DND-41 (cell line): ENCODE measurements at regions not wholly inside any gene's neighbourhood (a gene's known extent, or its start where the extent isn't known, plus 50 kb on each side); places are given as distances from the start of the nearest gene placed in this dataset.

ENCODE experiments used
- ATAC-seq: fragments of 200-7000 bp; cut with Tn5 transposase; 3 replicates; pipeline ENCODE4 v1.9.1; 2021; ENCODE audit warnings: low read depth; ENCODE audit not compliant: insufficient read depth
- DNase-seq: peaks from one replicate; pipeline ENCODE4 v3.0.0-alpha.2; 2020
- H2AFZ ChIP-seq: 2 replicates; pipeline ENCODE4 v1.6.0; 2012; ENCODE audit warnings: low read depth, low read length
- H3K27ac ChIP-seq: 2 replicates; pipeline ENCODE4 v1.5.1; 2012; ENCODE audit warnings: low read length, inconsistent platforms
- H3K27me3 ChIP-seq: fragments of 200-600 bp; sonication (generic); 2 replicates; pipeline ENCODE4 v1.6.0; 2012; ENCODE audit warnings: low read length, mild to moderate bottlenecking, inconsistent platforms; ENCODE audit not compliant: insufficient read depth, poor library complexity
- H3K36me3 ChIP-seq: 2 replicates; pipeline ENCODE4 v1.5.1; 2012; ENCODE audit warnings: low read length, inconsistent platforms; ENCODE audit not compliant: insufficient read depth
- H3K4me1 ChIP-seq: 2 replicates; pipeline ENCODE4 v1.5.1; 2012; ENCODE audit warnings: mild to moderate bottlenecking, low read length; ENCODE audit not compliant: insufficient read depth
- H3K4me2 ChIP-seq: 2 replicates; pipeline ENCODE4 v1.6.0; 2012; ENCODE audit warnings: mild to moderate bottlenecking, moderate library complexity, low read length, inconsistent platforms; ENCODE audit not compliant: insufficient read depth
- H3K4me3 ChIP-seq, 2 experiments: fragments of 200-600 bp in 1 of 2; shearing (Covaris generic) in 1 of 2; 2 replicates each; pipeline ENCODE4 v1.5.1; 2012 to 2016; ENCODE audit warnings: inconsistent platforms in 2 of 2, low read length in 2 of 2, mild to moderate bottlenecking in 2 of 2, low read depth in 1 of 2, moderate library complexity in 1 of 2
- H3K79me2 ChIP-seq: 2 replicates; pipeline ENCODE4 v1.6.0; 2012; ENCODE audit warnings: low read length, inconsistent platforms; ENCODE audit not compliant: insufficient read depth
- H3K9ac ChIP-seq: 2 replicates; pipeline ENCODE4 v1.6.0; 2012; ENCODE audit warnings: low read depth, mild to moderate bottlenecking, inconsistent platforms, low read length, moderate library complexity
- H3K9me3 ChIP-seq: 2 replicates; pipeline ENCODE4 v1.5.1; 2012; ENCODE audit warnings: low read length, moderate library complexity, mild to moderate bottlenecking, inconsistent platforms; ENCODE audit not compliant: insufficient read depth, severe bottlenecking
- H4K20me1 ChIP-seq: 2 replicates; pipeline ENCODE4 v1.6.0; 2012; ENCODE audit warnings: low read length; ENCODE audit not compliant: insufficient read depth
- EZH2 ChIP-seq: IDR thresholded peaks from 3 replicates; pipeline ENCODE4 v1.6.1; 2012; ENCODE audit warnings: borderline replicate concordance, low read depth, mild to moderate bottlenecking, moderate library complexity, low read length, inconsistent platforms; ENCODE audit not compliant: severe bottlenecking
- TF ChIP-seq, protein P1 (sequence below): IDR thresholded peaks from 2 replicates; pipeline ENCODE4 v1.5.1; 2012; ENCODE audit warnings: borderline replicate concordance, low read length, moderate library complexity, mild to moderate bottlenecking; ENCODE audit not compliant: poor library complexity, severe bottlenecking; ENCODE audit errors: extremely low read depth

DNA sequence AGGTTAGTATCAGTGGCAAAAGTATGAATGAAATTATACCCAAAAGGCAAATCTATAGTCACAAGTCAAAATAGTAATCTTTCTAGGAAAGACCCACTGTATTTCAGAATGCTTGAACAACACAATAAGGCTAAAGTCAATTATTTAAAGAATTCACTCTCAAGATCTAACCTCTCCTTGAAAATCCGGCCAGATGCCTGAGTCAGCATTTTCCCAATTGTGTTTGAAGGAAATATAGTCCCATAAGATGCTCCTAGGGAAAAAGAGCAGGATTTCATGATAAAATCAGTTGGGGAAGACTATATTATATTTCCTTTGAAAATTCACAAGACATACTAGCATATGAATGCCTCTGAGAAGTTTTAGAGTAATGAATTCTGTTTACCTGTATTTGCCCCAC, 1075.0 kb downstream of the GRM8 start:
- H3K4me2 ChIP-seq = no peak overlapping the region
- TF ChIP-seq, protein P1, sequence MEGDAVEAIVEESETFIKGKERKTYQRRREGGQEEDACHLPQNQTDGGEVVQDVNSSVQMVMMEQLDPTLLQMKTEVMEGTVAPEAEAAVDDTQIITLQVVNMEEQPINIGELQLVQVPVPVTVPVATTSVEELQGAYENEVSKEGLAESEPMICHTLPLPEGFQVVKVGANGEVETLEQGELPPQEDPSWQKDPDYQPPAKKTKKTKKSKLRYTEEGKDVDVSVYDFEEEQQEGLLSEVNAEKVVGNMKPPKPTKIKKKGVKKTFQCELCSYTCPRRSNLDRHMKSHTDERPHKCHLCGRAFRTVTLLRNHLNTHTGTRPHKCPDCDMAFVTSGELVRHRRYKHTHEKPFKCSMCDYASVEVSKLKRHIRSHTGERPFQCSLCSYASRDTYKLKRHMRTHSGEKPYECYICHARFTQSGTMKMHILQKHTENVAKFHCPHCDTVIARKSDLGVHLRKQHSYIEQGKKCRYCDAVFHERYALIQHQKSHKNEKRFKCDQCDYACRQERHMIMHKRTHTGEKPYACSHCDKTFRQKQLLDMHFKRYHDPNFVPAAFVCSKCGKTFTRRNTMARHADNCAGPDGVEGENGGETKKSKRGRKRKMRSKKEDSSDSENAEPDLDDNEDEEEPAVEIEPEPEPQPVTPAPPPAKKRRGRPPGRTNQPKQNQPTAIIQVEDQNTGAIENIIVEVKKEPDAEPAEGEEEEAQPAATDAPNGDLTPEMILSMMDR = no peak
- TF ChIP-seq EZH2 = no peak
- no peaks in the 10 kb centered on the region for H3K79me2 ChIP-seq
- DNase-seq (no peak), ATAC-seq (no peak)
- H3K27me3 ChIP-seq = no peaks in the 10 kb centered on the region
- no peak overlapping the region for H3K27ac ChIP-seq
- no peak overlapping the region for H3K4me3 ChIP-seq
- H4K20me1 ChIP-seq = no peaks in the 10 kb centered on the region
- no peak overlapping the region for H2AFZ ChIP-seq
- H3K36me3 ChIP-seq = no peaks in the 10 kb centered on the region
- H3K4me1 ChIP-seq = no peaks in the 10 kb centered on the region
- H3K9ac ChIP-seq = no peak overlapping the region
- H3K9me3 ChIP-seq = no peaks in the 10 kb centered on the region

DNA sequence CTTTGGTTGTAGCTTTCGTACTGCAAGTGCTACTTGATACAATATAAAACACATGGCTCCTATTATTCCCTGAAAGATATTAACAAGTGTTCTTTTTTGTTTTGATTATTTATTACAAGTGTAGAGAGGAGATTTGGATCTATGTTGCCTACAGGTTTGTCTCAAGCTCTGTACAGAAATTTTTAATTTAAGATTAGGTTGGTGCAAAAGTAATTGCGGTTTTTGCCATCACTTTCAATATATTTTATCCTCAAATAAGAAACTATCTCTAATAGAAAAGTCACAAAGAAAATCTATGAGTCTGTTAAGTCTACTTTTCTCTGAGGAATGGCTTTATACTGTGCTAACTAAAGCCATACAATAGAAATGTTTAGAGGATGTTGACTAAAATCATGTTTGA, 1086.1 kb downstream of the GRM8 start:
- H3K27me3 ChIP-seq = no peaks in the 10 kb centered on the region
- no peaks in the 10 kb centered on the region for H3K4me1 ChIP-seq
- no peak overlapping the region for H3K27ac ChIP-seq
- DNase-seq = no peak
- H2AFZ ChIP-seq = no peak overlapping the region
- no peak overlapping the region for H3K9ac ChIP-seq
- H3K4me3 ChIP-seq = no peak overlapping the region
- H3K79me2 ChIP-seq = no peaks in the 10 kb centered on the region
- no peaks in the 10 kb centered on the region for H3K9me3 ChIP-seq
- ATAC-seq = no peak
- no peaks in the 10 kb centered on the region for H3K36me3 ChIP-seq
- H3K4me2 ChIP-seq = no peak overlapping the region
- TF ChIP-seq, protein P1 = no peak
- H4K20me1 ChIP-seq = no peaks in the 10 kb centered on the region

DNA sequence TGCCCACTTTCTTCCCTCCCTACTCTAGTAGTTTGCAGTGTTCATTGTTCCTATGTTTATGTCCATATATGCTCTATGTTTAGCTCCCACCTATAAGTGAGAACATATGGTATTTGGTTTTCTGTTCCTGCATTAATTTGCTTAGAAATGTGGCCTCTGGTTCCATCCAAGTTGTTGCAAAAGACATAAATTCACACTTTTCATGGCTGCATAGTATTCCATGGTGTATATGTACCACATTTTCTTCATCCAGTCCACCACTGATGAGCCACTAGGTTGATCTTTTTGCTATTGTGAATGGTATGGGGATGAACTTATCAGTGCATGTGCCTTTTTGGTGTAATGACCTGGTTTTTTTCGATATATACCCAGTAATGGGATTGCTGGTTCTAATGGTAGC, 1089.1 kb downstream of the GRM8 start:
- H3K79me2 ChIP-seq = no peaks in the 10 kb centered on the region
- ATAC-seq (no peak), DNase-seq (no peak)
- no peaks in the 10 kb centered on the region for H3K27me3 ChIP-seq
- H4K20me1 ChIP-seq = no peaks in the 10 kb centered on the region
- no peaks in the 10 kb centered on the region for H3K9me3 ChIP-seq
- no peak overlapping the region for H3K9ac ChIP-seq
- no peak overlapping the region for H3K4me3 ChIP-seq
- H3K4me2 ChIP-seq = no peak overlapping the region
- H3K4me1 ChIP-seq = no peaks in the 10 kb centered on the region
- no peak overlapping the region for H3K27ac ChIP-seq
- no peaks in the 10 kb centered on the region for H3K36me3 ChIP-seq
- no peak overlapping the region for H2AFZ ChIP-seq
- TF ChIP-seq, protein P1 = no peak
- no peak for TF ChIP-seq EZH2

DNA sequence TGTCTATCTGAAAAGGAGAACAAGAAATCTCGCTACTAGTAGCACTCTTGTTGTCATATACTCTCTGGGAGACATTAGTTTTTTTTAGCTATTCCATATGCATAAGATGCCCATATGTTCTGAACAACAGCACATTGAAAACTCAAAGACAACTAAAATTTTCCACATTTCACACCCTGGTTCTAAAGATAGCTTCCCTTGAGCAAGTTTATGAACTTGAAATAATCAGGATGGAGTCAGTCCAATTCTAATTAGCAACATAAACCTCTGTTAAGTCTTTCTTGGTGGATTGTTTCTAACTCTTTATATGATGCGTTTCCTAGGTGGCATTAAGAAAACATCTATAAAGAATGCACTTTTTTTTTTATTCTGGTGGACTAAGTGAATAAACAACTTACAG, 1095.3 kb downstream of the GRM8 start:
- TF ChIP-seq, protein P1 = no peak
- no peak for TF ChIP-seq EZH2
- H3K36me3 ChIP-seq = no peaks in the 10 kb centered on the region
- H2AFZ ChIP-seq = no peak overlapping the region

More for the DNA sequence above, 1095.3 kb downstream of the GRM8 start:
- no peaks in the 10 kb centered on the region for H3K79me2 ChIP-seq
- no peak overlapping the region for H3K27ac ChIP-seq
- no peak overlapping the region for H3K9ac ChIP-seq
- ATAC-seq = no peak
- no peaks in the 10 kb centered on the region for H3K4me1 ChIP-seq
- H4K20me1 ChIP-seq = no peaks in the 10 kb centered on the region
- no peak overlapping the region for H3K4me2 ChIP-seq
- H3K27me3 ChIP-seq = no peaks in the 10 kb centered on the region
- DNase-seq = no peak
- H3K4me3 ChIP-seq = no peak overlapping the region
- no peaks in the 10 kb centered on the region for H3K9me3 ChIP-seq
